HepG2 (cell line): ENCODE measurements at regions not wholly inside any gene's neighbourhood (a gene's known extent, or its start where the extent isn't known, plus 50 kb on each side); places are given as distances from the start of the nearest gene placed in this dataset.

Experiments used
- ATAC-seq: fragments of 200-7000 bp; cut with Tn5 transposase; 3 replicates; pipeline ENCODE4 v1.9.1; 2020; ENCODE audit warnings: mild to moderate bottlenecking, moderate library complexity
- BruUV-seq: library from RNA; stranded (reverse); fragments of 400-500 nt; replicated peaks from 2 replicates; lab custom pipeline; 2021; lab: Mats Ljungman, UMichigan
- CTCF ChIA-PET: fragments of 300-600 bp; formaldehyde crosslinking; extraction: SDS; loops from one replicate; lab custom pipeline; 2021; ENCODE audit warnings: low total read pairs, inconsistent platforms, low intra/inter-chr PET ratio; lab: Yijun Ruan, JAX
- POLR2A ChIA-PET: fragments of 350-600 bp; sonication (Branson Sonifier 250); formaldehyde crosslinking; loops from one replicate; lab custom pipeline; 2020; ENCODE audit warnings: antibody characterized with exemption, inconsistent platforms; lab: Yijun Ruan, JAX
- DNase-seq: peaks from one replicate; pipeline ENCODE4 v3.0.0-alpha.2; 2015; ENCODE audit warnings: low spot score
- FAIRE-seq: peaks from 3 replicates; lab custom pipeline; 2011; peaks lifted over from hg19 to GRCh38; lab: Jason Lieb, UNC
- H2AFZ ChIP-seq: one replicate; pipeline ENCODE4 v1.6.1; 2011; ENCODE audit warnings: low read length, inconsistent platforms
- H3K27ac ChIP-seq: fragments of 300-600 bp; 3 replicates; pipeline ENCODE4 v1.8.0; 2011; ENCODE audit warnings: mixed run types, mild to moderate bottlenecking, mixed read lengths, low read length, inconsistent platforms; ENCODE audit not compliant: insufficient read depth; ENCODE audit errors: extremely low read length
- H3K27me3 ChIP-seq, 2 experiments: fragments of 200-600 bp in 1 of 2; 2 replicates in 1 of 2; 3 replicates in 1 of 2; pipeline versions ENCODE4 v1.6.0 to v1.8.0; 2011; ENCODE audit warnings: low read length in 2 of 2, mild to moderate bottlenecking in 2 of 2, moderate library complexity in 2 of 2, inconsistent platforms in 1 of 2; ENCODE audit not compliant: insufficient read depth in 2 of 2, control insufficient read depth in 1 of 2
- H3K36me3 ChIP-seq, 2 experiments: fragments of 200-600 bp in 1 of 2; replicated peaks in 1 of 2; 2 replicates in 1 of 2; 3 replicates in 1 of 2; pipeline versions ENCODE4 v1.5.1 to v1.8.0; 2011; ENCODE audit warnings: low read length in 2 of 2, inconsistent platforms in 1 of 2; ENCODE audit not compliant: insufficient read depth in 2 of 2, control insufficient read depth in 1 of 2
- H3K4me1 ChIP-seq: 2 replicates; pipeline ENCODE4 v1.5.1; 2012; ENCODE audit warnings: low read length, inconsistent platforms; ENCODE audit not compliant: insufficient read depth
- H3K4me2 ChIP-seq: 2 replicates; pipeline ENCODE4 v1.6.0; 2011; ENCODE audit warnings: low read depth, low read length, inconsistent platforms
- H3K4me3 ChIP-seq, 3 experiments: fragments of 200-600 bp in 1 of 3; sonication (generic), shearing (Covaris generic) in 1 of 3; replicated peaks in 1 of 3; 2 replicates each; pipeline ENCODE4 v1.5.1; 2011 to 2016; ENCODE audit warnings: low read length in 3 of 3, inconsistent platforms in 2 of 3, low read depth in 2 of 3, mild to moderate bottlenecking in 2 of 3, control low read depth in 1 of 3, mixed read lengths in 1 of 3; ENCODE audit not compliant: insufficient read depth in 1 of 3
- H3K79me2 ChIP-seq: one replicate; pipeline ENCODE4 v1.6.1; 2011; ENCODE audit warnings: low read length, inconsistent platforms; ENCODE audit not compliant: insufficient read depth
- H3K9ac ChIP-seq: 2 replicates; pipeline ENCODE4 v1.6.0; 2011; ENCODE audit warnings: mild to moderate bottlenecking, low read depth, low read length, inconsistent platforms; ENCODE audit not compliant: insufficient read depth
- H3K9me3 ChIP-seq: 2 replicates; pipeline ENCODE4 v1.5.1; 2012; ENCODE audit warnings: mild to moderate bottlenecking, low read length
- H4K20me1 ChIP-seq: 2 replicates; pipeline ENCODE4 v1.6.0; 2011; ENCODE audit warnings: inconsistent platforms, mild to moderate bottlenecking, low read length, moderate library complexity; ENCODE audit not compliant: insufficient read depth
- CAMTA2 ChIP-seq: sonication (generic); formaldehyde crosslinking; IDR thresholded peaks from 2 replicates; pipeline ENCODE4 v1.4.0; 2020; ENCODE audit warnings: mild to moderate bottlenecking, missing genetic modification reagents, borderline replicate concordance
- MAFF ChIP-seq: IDR thresholded peaks from 2 replicates; pipeline ENCODE4 v1.6.1; 2011; ENCODE audit warnings: low read depth, low read length, improper control_type of control experiment
- MIER3 ChIP-seq: IDR thresholded peaks from 2 replicates; pipeline ENCODE4 v1.6.1; 2016; ENCODE audit warnings: missing compliant biosample characterization, borderline replicate concordance
- POLR2AphosphoS5 ChIP-seq: IDR thresholded peaks from 2 replicates; pipeline ENCODE4 v1.6.1; 2012; ENCODE audit warnings: low read depth, low read length
- PRPF4 ChIP-seq: fragments of 200-400 bp; formaldehyde crosslinking; IDR thresholded peaks from 2 replicates; pipeline ENCODE4 v1.6.1; 2016; ENCODE audit warnings: low read length, low read depth; ENCODE audit not compliant: poor library complexity, severe bottlenecking
- RXRA ChIP-seq: sonication (generic); formaldehyde crosslinking; IDR thresholded peaks from 2 replicates; pipeline ENCODE4 v1.5.1; 2020; ENCODE audit warnings: missing genetic modification reagents
- SATB2 ChIP-seq: sonication (generic); formaldehyde crosslinking; IDR thresholded peaks from 2 replicates; pipeline ENCODE4 v1.5.0; 2020; ENCODE audit warnings: missing genetic modification reagents
- SNAPC4 ChIP-seq: sonication (generic); formaldehyde crosslinking; IDR thresholded peaks from 2 replicates; pipeline ENCODE4 v1.4.0; 2020; ENCODE audit warnings: mild to moderate bottlenecking, missing genetic modification reagents
- WGBS: methylation state at CpG from one replicate; pipeline ENCODE4 v1.1.6; 2017; ENCODE audit warnings: low lambda C conversion rate; 5-methylcytosine and 5-hydroxymethylcytosine counted together
- in situ Hi-C: cut with HindIII; loops from 2 replicates; pipeline ENCODE4 v1.10.0; 2017; ENCODE audit warnings: low pct_unique_long_range_greater_than_20kb; ENCODE audit not compliant: extremely low pct_ligation_motif_present
- intact Hi-C: fragments of 100-400 bp; cut with micrococcal nuclease; formaldehyde crosslinking; loops from one replicate; pipeline ENCODE4 v1.10.0; 2022; ENCODE audit not compliant: unreplicated experiment

- CTCF ChIA-PET: no interaction called here
- BruUV-seq: no TSS peak
- WGBS: 4% methylated on average over 4 of the region's 4 CpGs
- in situ Hi-C loops (no loop called here), intact Hi-C loops (no loop called here)
- H3K27me3 ChIP-seq: no peaks in the 10 kb centered on the region
- H3K9ac ChIP-seq: no peak overlapping the region
- no peaks in the 10 kb centered on the region for H4K20me1 ChIP-seq
- FAIRE-seq (no peak), ATAC-seq (no peak), DNase-seq (no peak)
- no peaks in the 10 kb centered on the region for H3K36me3 ChIP-seq
- POLR2A ChIA-PET: no interaction called here
- H3K4me2 ChIP-seq: no peak overlapping the region
- H3K79me2 ChIP-seq: no peaks in the 10 kb centered on the region
- H3K4me3 ChIP-seq: no peak overlapping the region
- no peak overlapping the region for H3K27ac ChIP-seq
- no peaks in the 10 kb centered on the region for H3K4me1 ChIP-seq
- peaks cover 17% of the 10 kb centered on the region for H3K9me3 ChIP-seq
- no peak overlapping the region for H2AFZ ChIP-seq
- TF ChIP-seq RXRA (CRISPR knock-in tag) (no peak), SNAPC4 (CRISPR knock-in tag) (no peak), CAMTA2 (no peak), MIER3 (CRISPR knock-in tag) (no peak), SATB2 (CRISPR knock-in tag) (no peak), PRPF4 (no peak), MAFF (no peak), POLR2AphosphoS5 (no peak)
These were observed 177.4 kb upstream of the PPP2R3A start for GRCh38 chr3:135788146-135788545.
